Esophagus squamous epithelium (tissue), 4 donors: ENCODE measurements at regions not wholly inside any gene's neighbourhood (a gene's known extent, or its start where the extent isn't known, plus 50 kb on each side); places are given as distances from the start of the nearest gene placed in this dataset.

Experiments used
- CTCF ChIP-seq, 6 experiments: fragments of 450-650 bp in 4 of 6; fragments of 200-600 bp in 2 of 6; sonication (generic) in 2 of 6; IDR thresholded peaks; one replicate each; pipeline ENCODE4 v1.5.1; 2016 to 2019; ENCODE audit warnings: antibody characterized with exemption in 6 of 6, mild to moderate bottlenecking in 4 of 6, moderate library complexity in 4 of 6
- POLR2A ChIP-seq, 4 donors: fragments of 450-650 bp; IDR thresholded peaks; one replicate each; pipeline ENCODE4 v1.6.1; 2017; ENCODE audit warnings: antibody characterized with exemption in 4 of 4, mild to moderate bottlenecking in 4 of 4, moderate library complexity in 3 of 4

GRCh38 chr5:167448376-167448775 lies 843.1 kb upstream of the WWC1 start:
- TF ChIP-seq CTCF (IDR thresholded peaks at IDR 0.05) (no peak), POLR2A (IDR thresholded peaks at IDR 0.05) (no peak)
